AG04449 (cell line): ENCODE measurements at regions not wholly inside any gene's neighbourhood (a gene's known extent, or its start where the extent isn't known, plus 50 kb on each side); places are given as distances from the start of the nearest gene placed in this dataset.

Source experiments
- CTCF ChIA-PET: fragments of 350-600 bp; formaldehyde crosslinking; extraction: SDS; loops from one replicate; lab custom pipeline; 2021; ENCODE audit warnings: antibody characterized with exemption; lab: Yijun Ruan, JAX
- POLR2A ChIA-PET: fragments of 400-600, 350-600 bp; formaldehyde crosslinking; extraction: SDS; loops from one replicate; lab custom pipeline; 2020; ENCODE audit warnings: antibody characterized with exemption, inconsistent platforms; lab: Yijun Ruan, JAX
- DNase-seq: peaks from one replicate; pipeline ENCODE4 v3.0.0-alpha.2; 2010; ENCODE audit warnings: low read depth, low spot score
- H3K4me3 ChIP-seq: 2 replicates; pipeline ENCODE4 v1.5.1; 2011; ENCODE audit warnings: low read depth, mild to moderate bottlenecking, control low read depth, low read length
- CTCF ChIP-seq: IDR thresholded peaks from one replicate; pipeline ENCODE4 v1.5.1; 2011; ENCODE audit warnings: mild to moderate bottlenecking, moderate library complexity, low read length, control low read depth, inconsistent platforms; ENCODE audit not compliant: insufficient read depth; ENCODE audit errors: missing control alignments

- POLR2A ChIA-PET: no interaction called here
- CTCF ChIA-PET: no interaction called here
- no peak for DNase-seq
- TF ChIP-seq CTCF: no peak
- H3K4me3 ChIP-seq: no peak overlapping the region
Observed at GRCh38 chr12:118581371-118581770, 205.0 kb downstream of the SUDS3 start.

GRCh38 chr12:118582863-118583262, 206.5 kb downstream of the SUDS3 start:
- TF ChIP-seq CTCF: no peak
- no peak for DNase-seq
- POLR2A ChIA-PET: no interaction called here
- CTCF ChIA-PET: interaction anchor here (0.7 kb wide), 1 partner anchor 100 kb away, joined by 3 read pairs; no protein-coding TSS in a partner anchor
- H3K4me3 ChIP-seq: no peak overlapping the region

- ChIA-PET POLR2A (no interaction called here), CTCF (no interaction called here)
- TF ChIP-seq CTCF: no peak
- no peak for DNase-seq
- H3K4me3 ChIP-seq: no peak overlapping the region
Observed at GRCh38 chr12:118586433-118586832, 210.1 kb downstream of the SUDS3 start.

GRCh38 chr12:118589162-118589561, 212.8 kb downstream of the SUDS3 start:
- ChIA-PET POLR2A (no interaction called here), CTCF (no interaction called here)
- H3K4me3 ChIP-seq: no peak overlapping the region
- no peak for TF ChIP-seq CTCF
- DNase-seq: no peak

GRCh38 chr12:118590406-118591150, 214.2 kb downstream of the SUDS3 start:
- ChIA-PET POLR2A (no interaction called here), CTCF (no interaction called here)
- no peak overlapping the region for H3K4me3 ChIP-seq
- DNase-seq: no peak
- TF ChIP-seq CTCF: no peak

- ChIA-PET POLR2A (no interaction called here), CTCF (no interaction called here)
- H3K4me3 ChIP-seq: no peak overlapping the region
- DNase-seq: no peak
- no peak for TF ChIP-seq CTCF
Observed at GRCh38 chr12:118603610-118604361, 227.4 kb downstream of the SUDS3 start.
